ENCODE measurements at regions not wholly inside any gene's neighbourhood (a gene's known extent, or its start where the extent isn't known, plus 50 kb on each side); places are given as distances from the start of the nearest gene placed in this dataset.
A peak's percentile ranks its signal among the peaks of the same experiment; 100 is the strongest.

DNA sequence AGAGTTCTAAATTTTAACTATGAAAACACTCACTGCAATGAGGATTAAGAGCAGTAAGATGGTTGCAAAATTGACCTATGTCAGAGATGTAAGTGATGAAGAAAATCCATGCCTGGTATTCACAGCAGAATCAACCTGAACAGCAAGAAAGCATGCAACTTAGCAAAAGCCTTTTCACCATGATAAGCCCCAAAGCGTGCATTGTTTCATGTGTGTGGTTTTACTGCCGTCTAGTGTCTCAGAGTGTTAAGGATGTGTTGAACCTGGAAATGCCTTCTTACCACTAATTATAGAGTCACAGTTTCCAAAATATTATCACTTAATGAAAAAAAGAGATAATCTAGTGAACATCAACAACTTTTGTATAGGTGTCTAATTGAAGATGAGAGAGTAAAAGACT, 415.2 kb upstream of the TRPC7 start:
- Mint-ChIP-seq H3K27ac (no peak overlapping the region), H3K27me3 (no peaks in the 10 kb centered on the region), H3K4me3 (no peak overlapping the region), H3K9me3 (peaks cover 2% of the 10 kb centered on the region), H3K4me1 (ENCODE audit: low read depth) (no peaks in the 10 kb centered on the region), H3K36me3 (ENCODE audit: low read depth) (no peaks in the 10 kb centered on the region)
- ChIA-PET CTCF (no interaction called here), POLR2A (no interaction called here)
- intact Hi-C loops (cut with micrococcal nuclease): no loop called here
- no peak for ATAC-seq
- DNase-seq: no peak
- TF ChIP-seq, protein P1, sequence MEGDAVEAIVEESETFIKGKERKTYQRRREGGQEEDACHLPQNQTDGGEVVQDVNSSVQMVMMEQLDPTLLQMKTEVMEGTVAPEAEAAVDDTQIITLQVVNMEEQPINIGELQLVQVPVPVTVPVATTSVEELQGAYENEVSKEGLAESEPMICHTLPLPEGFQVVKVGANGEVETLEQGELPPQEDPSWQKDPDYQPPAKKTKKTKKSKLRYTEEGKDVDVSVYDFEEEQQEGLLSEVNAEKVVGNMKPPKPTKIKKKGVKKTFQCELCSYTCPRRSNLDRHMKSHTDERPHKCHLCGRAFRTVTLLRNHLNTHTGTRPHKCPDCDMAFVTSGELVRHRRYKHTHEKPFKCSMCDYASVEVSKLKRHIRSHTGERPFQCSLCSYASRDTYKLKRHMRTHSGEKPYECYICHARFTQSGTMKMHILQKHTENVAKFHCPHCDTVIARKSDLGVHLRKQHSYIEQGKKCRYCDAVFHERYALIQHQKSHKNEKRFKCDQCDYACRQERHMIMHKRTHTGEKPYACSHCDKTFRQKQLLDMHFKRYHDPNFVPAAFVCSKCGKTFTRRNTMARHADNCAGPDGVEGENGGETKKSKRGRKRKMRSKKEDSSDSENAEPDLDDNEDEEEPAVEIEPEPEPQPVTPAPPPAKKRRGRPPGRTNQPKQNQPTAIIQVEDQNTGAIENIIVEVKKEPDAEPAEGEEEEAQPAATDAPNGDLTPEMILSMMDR (IDR thresholded peaks at IDR 0.05): no peak

DNA sequence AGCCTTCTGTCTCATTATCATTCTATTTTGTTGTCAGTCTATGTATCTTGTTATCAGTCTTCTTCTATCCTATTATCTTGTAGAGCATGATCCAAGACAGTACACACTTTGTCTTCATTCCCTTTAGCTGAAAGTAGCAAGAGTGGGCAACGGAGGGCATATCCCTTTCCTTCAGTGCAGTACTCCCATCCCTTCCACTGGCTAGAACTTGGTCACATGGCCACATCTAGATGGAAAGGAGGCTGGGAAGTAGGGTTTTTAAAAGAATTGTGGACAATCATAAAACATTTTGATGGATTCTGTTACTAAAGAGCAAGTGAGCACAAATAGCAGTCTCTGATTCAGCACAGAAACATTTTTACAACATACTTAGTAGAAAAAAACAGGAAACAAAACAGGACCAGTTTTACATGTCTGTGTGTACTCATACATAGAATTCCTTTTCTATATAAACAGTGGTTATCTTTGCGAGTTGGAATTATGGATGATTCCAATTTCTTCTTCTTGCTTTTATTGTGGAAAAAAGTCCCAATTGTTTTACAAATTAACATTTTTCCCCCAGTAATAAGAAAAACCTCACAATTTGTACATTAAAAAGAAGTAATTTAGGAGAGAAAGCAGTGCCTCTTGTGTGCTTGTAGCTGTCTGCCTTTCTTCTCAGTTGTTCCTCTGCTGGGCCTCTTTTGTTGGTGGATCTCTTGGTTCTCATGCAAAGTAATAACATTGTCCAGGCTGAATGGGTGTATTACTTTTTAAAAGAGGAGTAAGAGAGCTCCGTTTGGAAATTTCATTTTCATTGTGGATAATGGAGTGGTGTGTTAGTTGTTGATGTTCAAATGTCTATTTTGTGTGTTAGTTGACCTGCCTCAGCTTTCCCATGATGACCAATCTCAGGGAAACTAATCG, 410.9 kb upstream of the TRPC7 start:
- Mint-ChIP-seq H3K4me1 (ENCODE audit: low read depth) (no peaks in the 10 kb centered on the region), H3K36me3 (ENCODE audit: low read depth) (no peaks in the 10 kb centered on the region), H3K4me3 (no peak overlapping the region), H3K27me3 (no peaks in the 10 kb centered on the region), H3K27ac (no peak overlapping the region), H3K9me3 (peaks cover 2% of the 10 kb centered on the region)
- ChIA-PET CTCF (no interaction called here), POLR2A (no interaction called here)
- ATAC-seq: no peak
- TF ChIP-seq, protein P1 (IDR thresholded peaks at IDR 0.05): no peak
- intact Hi-C loops (cut with micrococcal nuclease): no loop called here
- no peak for DNase-seq

DNA sequence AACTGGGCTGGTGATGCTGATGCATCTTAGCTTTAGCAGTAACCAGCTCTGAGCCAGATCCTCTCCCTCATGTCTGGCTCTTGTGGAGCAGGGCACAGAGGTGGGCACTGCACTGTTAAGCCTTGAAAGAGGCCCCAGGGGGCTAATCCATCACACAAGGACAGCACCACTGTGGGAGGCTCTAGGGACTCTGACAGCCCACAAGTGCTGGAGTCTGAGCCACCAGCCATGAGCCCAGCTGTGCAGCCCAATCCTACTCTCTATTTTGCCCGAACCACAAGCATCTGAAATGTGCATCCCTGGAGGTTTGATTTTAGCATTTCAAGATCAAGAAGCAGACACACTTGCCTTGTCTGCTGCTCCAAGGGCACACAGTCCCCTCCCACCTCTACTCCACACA, 407.1 kb upstream of the TRPC7 start:
- Mint-ChIP-seq H3K4me1 (ENCODE audit: low read depth) (no peaks in the 10 kb centered on the region), H3K9me3 (peaks cover 2% of the 10 kb centered on the region), H3K27ac (no peak overlapping the region), H3K4me3 (no peak overlapping the region), H3K27me3 (no peaks in the 10 kb centered on the region), H3K36me3 (ENCODE audit: low read depth) (no peaks in the 10 kb centered on the region)
- TF ChIP-seq, protein P1 (IDR thresholded peaks at IDR 0.05): no peak
- DNase-seq: no peak
- intact Hi-C loops (cut with micrococcal nuclease): no loop called here
- ChIA-PET POLR2A (no interaction called here), CTCF (no interaction called here)
- no peak for ATAC-seq

DNA sequence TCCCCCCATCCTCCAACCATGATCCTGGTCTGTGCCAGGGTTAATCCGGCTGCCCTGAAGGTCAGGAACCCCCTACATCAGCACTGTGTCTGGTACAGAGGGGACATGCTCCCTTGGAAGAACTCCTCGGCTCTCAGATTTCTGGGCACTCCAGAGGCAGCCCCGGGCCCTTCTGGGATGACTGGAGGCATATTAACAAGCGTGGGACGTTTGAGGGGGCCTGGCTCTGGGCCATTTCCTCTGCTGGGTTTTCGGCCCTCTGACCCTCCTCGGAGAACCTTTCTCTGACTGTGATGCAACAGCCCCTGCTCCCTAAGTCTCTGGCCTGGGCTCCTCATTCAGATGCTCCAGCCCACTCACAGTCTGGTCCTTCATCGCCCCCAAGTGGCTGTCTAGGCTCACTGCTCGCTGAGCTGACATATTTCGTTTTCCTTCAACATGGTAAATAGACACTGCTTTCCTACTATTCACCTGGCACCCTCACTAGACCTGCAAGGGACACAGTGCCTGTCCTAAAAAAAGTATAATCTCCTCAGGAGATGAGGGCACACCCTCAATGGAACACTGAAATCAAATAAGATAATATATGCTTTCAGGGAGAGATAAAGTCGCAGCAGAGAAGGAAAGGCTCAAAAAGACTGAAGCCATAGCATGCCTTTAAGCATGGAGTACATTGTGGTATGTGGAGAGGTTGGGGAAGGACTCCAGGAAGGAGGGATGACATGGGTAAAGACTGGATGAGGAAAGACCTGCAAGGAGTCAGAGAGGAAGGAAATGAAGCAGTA, 404.7 kb upstream of the TRPC7 start:
- ATAC-seq (peak; percentile 47), DNase-seq (peak; percentile 58)
- Mint-ChIP-seq H3K27ac (no peak overlapping the region), H3K9me3 (no peaks in the 10 kb centered on the region), H3K36me3 (ENCODE audit: low read depth) (no peaks in the 10 kb centered on the region), H3K4me3 (no peak overlapping the region), H3K27me3 (no peaks in the 10 kb centered on the region), H3K4me1 (ENCODE audit: low read depth) (no peaks in the 10 kb centered on the region)
- POLR2A ChIA-PET: no interaction called here
- TF ChIP-seq, protein P1 (IDR thresholded peaks at IDR 0.05): peak; percentile 76
- intact Hi-C loops (cut with micrococcal nuclease): no loop called here
- CTCF ChIA-PET: interaction anchor here (0.7 kb wide), 1 partner anchor 521 kb away, joined by 3 read pairs; no protein-coding TSS in a partner anchor

DNA sequence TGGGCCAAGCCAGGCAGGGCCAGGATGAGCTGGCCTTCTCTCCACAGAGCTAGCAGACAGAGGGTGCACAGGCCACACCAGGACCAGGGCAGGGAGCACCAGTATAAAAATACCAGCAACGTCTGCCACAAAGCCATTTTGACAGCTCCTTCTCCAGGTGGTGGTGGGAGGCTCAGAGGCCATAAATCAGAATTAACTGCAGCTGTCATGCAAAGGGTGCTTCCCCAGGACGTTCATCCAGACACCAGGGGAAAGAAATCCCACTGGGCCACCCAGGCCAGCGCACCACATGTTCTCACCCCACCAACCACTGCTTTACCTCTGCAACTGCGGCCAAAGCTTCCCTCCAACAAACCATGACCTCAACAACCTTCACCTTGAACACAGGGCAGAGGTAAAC, 403.7 kb upstream of the TRPC7 start:
- ChIA-PET CTCF (no interaction called here), POLR2A (no interaction called here)
- ATAC-seq (no peak), DNase-seq (no peak)
- intact Hi-C loops (cut with micrococcal nuclease): no loop called here
- Mint-ChIP-seq H3K9me3 (no peaks in the 10 kb centered on the region), H3K27ac (no peak overlapping the region), H3K36me3 (ENCODE audit: low read depth) (no peaks in the 10 kb centered on the region), H3K4me1 (ENCODE audit: low read depth) (no peaks in the 10 kb centered on the region), H3K27me3 (no peaks in the 10 kb centered on the region), H3K4me3 (no peak overlapping the region)
- TF ChIP-seq, protein P1 (IDR thresholded peaks at IDR 0.05): no peak
